Body of pancreas (tissue), 4 donors: ENCODE measurements at regions not wholly inside any gene's neighbourhood (a gene's known extent, or its start where the extent isn't known, plus 50 kb on each side); places are given as distances from the start of the nearest gene placed in this dataset.

Source experiments
- CTCF ChIP-seq, 7 experiments: fragments of 450-650 bp in 4 of 7; fragments of 200-600 bp in 3 of 7; sonication (generic) in 3 of 7; IDR thresholded peaks; one replicate each; pipeline ENCODE4 v1.5.1; 2016 to 2019; ENCODE audit warnings: antibody characterized with exemption in 7 of 7
- POLR2A ChIP-seq, 3 donors: fragments of 450-650 bp; IDR thresholded peaks; one replicate each; pipeline ENCODE4 v1.6.1; 2016; ENCODE audit warnings: antibody characterized with exemption in 3 of 3, mild to moderate bottlenecking in 2 of 3

DNA sequence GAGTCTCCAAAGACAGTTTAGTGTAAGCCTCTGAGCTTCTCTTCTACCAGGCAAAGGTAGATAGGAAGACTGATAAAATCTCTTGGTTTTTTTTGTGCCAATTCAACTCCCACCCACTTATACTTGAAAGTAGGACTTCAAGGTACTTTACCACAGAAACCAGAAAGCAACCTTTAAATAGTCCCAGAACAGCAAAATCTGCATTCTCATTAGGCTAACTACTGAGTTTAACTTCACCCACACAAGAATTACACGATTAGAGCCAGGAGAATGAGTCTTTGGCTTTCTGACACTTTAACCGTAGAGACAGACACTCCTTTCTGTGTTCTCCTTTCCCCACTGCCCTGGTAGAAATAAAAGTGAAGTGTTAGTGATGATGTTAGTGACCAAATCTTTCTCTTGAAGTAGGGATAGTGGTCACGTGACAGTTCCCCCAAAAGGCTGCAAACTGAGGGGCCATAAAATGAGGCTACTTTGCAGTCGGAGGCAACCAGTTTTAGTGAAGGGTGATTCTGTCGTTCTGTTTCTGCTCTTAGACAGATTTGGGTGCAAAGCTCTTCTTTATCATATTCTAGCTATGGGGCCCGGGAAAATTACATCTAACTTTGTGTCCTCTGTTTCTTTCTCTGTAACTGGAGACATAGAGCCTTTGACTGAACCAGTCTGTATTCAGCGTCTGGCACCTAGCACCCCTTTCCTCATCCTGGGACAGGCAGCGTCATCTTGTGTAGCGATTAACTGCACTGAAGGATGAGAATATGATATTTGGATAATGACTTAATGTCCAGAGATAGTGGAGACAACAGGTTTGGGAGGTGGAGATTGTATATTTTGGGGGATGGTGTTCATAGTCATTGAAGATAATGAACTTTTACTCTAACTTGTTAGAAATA, 206.4 kb upstream of the CITED2 start:
- TF ChIP-seq CTCF (IDR thresholded peaks at IDR 0.05) (no peak), POLR2A (IDR thresholded peaks at IDR 0.05) (no peak)
